HG02970 (cell line): ENCODE measurements at regions not wholly inside any gene's neighbourhood (a gene's known extent, or its start where the extent isn't known, plus 50 kb on each side); places are given as distances from the start of the nearest gene placed in this dataset.
"Not testable (repeated sequence)": the region's sequence is repeated elsewhere in the genome, so short reads cannot be mapped to it uniquely, and the experiment has no call there.

Source experiments
- ATAC-seq: cut with Tn5 transposase; IDR thresholded peaks from one replicate; pipeline ENCODE4 v1.9.1; 2021; ENCODE audit warnings: mild to moderate bottlenecking, moderate library complexity, moderate number of reproducible peaks; ENCODE audit not compliant: unreplicated experiment, low FRiP score

DNA sequence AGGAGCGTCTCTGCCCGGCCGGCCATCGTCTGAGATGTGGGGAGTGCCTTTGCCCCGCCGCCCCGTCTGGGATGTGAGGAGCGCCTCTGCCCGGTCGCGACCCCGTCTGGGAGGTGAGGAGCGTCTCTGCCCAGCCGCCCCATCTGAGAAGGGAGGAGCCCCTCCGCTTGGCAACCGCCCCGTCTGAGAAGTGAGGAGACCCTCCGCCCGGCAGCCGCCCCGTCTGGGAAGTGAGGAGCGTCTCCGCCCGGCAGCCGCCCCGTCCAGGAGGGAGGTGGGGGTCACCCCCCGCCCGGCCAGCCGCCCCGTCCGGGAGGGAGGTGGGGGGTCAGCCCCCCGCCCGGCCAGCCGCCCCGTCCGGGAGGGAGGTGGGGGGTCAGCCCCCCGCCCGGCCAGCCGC is 432.7 kb downstream of the LIG4 start:
- ATAC-seq, result not testable (repeated sequence)

DNA sequence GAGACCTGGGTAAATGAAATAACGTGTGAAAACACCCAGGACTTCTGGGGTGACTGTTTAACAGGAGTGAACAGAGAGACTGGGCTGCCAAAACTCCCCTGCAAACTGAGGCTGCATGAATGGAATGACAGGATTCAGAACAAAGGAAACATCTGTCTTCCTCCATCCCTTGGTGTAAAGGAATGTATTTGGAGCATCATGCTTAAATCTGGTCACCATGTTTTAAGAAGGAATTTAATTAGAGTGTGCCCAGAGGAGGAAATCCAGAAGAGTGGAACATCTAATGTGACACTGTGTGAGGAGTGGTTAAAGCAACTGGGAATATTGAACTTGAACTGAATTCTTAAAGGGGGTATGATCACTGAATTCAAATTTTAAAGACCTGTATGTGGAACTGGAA is 437.2 kb downstream of the LIG4 start:
- no peak for ATAC-seq

DNA sequence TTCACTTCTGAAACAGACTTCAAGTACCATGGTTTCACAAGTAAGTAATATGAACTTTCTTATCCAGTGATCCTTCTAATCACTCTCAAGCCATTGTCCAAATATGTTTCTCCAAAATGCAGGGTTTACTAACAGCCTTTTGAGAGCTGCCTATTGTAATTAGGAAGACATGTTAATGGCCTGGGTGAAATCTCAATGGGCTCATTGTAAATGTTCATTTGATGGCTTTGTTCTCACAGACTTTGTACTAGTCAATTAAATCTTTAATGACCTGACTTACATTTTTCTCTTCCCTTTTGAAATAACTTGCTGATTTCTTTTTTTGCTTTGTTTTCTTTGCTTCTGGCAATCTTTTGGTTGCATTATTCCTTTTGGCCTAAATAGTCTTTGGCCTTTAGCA is 444.8 kb downstream of the LIG4 start:
- ATAC-seq, result no peak

DNA sequence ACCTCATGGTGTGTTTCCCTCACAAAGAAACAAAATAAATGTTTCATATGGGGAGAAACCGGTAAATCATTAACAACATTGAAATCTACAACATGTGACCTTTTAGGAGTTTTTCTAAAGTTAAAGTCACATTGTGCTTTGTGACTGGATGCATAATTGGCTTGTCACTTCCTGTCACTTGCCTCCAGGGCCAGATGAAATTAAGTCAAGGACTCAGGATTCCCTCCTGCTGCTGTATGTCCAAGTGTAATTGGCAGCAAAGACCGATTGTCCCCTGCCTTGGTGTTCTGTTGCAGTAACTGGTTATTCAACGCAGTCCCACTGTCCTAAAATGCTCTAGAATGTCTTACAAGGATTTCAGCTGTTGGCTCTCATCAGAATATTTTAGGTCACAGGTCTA is 448.2 kb downstream of the LIG4 start:
- ATAC-seq, result no peak

DNA sequence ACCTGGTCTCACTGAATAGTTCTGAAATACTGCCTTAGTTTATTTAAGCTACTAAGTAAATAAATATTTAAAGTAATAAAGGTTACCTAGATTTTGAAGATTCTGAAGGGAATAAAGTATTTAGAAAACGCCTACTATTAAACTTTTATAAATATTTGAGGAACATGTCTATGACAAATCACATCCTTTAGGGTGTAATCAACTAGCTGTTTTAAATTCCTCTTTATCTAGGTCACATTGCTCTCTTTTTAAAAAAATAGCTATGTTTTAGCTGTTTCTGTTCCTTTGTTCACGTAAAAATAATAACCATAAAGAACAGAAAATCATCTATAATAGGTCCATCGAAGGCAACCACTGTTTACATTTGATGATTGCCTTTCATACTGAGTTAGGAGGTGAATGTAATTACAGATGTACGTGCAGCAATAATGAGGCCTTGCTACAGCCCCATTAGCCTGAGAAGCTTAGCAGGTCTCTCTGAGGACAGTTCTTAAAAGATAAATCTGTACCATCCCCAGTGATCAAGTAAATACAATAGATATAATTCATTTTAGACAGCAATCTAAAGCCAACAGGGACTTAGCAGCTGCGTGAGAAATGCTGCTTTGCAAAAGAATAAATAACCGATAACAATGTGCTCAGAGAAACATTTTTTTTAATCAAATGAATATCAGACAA is 449.5 kb downstream of the LIG4 start:
- ATAC-seq, result no peak

DNA sequence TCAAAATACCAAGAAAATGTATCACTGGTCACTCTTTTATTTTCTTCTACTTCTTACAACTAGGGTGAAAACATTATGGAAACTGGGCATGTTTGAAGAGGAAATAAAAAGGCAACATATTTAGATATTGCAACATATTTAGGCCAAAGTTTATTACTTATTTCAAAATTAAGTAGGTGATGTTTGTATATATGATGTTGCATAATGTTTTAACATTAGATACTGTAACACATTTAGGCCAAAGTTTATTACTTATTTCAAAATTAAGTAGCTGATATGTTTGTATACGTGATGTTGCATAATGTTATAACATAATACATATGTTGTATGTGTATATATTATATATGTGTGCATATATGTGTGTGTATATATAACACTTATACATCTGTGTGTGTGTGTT is 451.3 kb downstream of the LIG4 start:
- ATAC-seq, result no peak

DNA sequence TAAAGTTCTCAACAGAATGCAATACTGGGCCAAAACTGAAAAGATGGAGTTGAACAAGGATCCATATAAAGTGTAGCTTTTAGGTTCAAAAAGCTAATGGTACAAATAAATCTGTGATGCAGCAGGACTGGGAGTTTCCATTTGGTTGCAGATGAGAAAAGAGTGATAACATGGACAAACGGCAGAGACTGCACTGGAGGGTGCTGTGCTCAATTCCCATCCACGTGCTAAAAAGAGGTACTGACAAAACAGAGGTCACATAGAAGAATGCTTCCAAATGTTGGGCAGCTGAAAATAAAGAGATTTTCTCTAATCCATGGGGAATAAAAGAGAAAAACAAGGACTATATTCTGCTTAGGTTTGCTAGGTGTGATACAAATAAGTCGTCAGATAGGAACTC is 461.6 kb downstream of the LIG4 start:
- no peak for ATAC-seq

DNA sequence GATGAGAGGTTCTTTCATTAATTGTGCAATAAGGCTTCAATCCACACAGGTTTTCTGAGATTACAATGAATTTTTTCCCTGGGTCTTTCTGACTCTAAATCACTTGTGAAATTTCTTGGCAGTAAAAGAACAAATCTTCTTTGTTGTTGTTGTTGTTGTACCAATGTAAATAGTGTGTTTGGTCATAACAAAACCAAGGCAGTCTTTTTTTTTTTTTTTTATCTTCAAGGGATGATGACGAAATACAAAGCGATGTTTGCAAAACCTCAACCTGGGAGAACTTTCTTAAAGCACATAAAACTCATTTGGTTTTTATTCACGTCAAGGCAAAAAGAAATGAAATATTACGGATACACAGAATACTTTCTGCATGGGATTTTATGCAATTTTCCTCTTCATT is 462.0 kb downstream of the LIG4 start:
- no peak for ATAC-seq

DNA sequence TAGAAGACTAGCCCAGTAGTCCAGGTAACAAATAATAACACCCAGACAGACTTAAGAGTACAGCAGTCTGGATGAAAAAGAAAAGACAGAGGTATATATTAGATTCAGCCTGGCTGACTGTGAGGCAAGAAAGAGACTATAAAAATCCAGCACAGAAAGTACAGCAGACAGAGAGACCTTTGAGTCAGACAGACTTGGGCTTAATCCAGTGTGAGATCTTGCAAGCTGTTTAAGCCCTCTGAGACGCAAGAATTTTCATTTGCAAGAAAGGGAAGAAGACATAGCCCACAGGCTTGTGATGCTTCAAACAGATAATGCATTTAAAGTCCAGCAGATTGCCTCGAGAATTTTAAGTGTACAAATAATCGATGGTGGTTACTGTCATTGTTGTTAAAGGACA is 471.4 kb downstream of the LIG4 start:
- no peak for ATAC-seq

DNA sequence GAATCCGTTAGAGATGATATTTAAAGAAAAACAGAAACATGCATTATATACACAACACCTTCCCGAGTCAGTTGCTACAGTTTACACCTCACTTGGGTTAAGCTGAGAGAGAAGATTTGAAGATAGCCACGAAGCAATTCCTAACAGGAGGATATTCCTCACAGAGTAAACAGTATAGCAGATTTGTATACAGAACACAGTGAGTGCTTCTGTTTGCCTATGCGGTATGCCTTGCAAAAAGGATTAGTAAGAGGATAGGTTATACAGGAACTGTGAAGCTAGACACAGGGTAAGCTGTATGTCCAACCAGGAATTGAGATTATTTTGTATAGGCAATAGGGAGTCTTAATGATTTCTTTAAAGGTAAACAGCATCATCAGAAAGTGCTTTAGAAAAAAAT is 471.8 kb downstream of the LIG4 start:
- no peak for ATAC-seq

DNA sequence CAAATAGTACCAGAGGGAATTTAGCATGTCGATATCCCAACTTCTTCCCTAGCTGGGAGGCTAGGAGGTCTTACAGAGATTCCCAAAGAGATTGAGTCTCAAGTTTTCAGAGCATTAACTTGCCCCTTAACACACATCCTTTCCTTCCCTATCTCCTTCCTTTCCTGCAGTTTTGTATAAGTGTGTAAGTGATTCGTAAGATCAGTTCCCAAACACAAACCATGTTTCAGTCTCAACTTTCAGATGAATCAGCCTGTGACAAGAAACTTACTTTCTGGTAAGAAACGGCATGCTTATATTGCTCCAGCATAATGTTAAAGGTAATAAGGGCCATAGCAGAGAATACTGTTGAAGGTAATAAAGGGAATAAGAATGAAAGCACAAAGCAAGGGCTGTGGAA is 472.2 kb downstream of the LIG4 start:
- no peak for ATAC-seq

DNA sequence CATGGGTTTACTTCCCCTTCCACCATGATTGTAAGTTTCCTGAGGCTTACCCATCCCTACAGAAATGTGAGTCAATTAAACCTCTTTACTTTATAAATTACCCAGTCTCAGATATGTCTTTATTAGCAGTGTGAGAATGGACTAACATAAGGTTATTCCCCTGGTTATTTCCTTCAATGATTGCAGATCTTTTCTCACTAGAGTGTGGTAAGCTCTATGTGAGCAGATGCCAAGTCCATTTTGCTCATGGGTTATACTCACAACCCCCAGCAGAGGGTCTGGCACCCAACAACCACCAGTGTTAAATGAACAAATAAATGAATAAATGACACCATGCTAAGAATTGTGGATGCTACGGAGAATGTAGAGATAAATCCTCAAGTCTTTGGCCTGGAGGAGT is 472.8 kb downstream of the LIG4 start:
- no peak for ATAC-seq

DNA sequence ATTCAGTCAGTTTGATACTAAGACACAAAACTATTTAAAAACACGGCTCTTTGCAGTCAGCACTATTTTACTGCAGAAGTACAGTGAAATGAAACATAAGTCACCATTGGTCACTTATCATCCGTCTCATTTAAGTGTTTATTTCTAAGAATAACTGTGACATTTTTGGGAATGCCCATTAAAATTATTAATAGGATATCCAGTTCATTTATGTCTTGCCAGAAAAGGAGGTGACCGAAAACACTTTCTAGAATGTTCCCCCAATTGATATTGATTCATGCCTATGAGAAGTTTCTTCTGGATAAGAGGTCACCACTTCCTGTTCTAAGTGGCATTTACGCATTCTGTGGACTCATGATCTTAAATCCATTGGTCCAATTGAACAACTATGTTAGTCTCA is 477.3 kb downstream of the LIG4 start:
- ATAC-seq, result no peak

DNA sequence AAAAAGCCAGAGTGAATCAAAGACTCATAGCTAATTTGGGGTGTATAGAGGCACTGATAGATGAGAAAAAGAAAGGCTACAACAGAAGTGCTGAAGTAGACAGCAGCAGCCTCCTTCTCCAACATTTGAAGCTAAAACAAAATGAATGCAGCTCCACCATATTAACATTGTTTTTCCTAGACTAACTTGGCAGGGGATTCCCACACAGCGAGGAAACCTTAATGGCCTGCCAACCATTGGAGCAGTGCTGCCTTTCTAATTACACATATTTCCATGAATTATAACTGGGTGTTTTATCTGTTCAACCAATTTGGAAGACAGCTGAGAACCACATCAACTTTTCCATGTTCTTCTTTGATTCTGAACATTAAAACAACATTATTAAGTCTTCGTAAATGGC is 478.6 kb downstream of the LIG4 start:
- no peak for ATAC-seq

DNA sequence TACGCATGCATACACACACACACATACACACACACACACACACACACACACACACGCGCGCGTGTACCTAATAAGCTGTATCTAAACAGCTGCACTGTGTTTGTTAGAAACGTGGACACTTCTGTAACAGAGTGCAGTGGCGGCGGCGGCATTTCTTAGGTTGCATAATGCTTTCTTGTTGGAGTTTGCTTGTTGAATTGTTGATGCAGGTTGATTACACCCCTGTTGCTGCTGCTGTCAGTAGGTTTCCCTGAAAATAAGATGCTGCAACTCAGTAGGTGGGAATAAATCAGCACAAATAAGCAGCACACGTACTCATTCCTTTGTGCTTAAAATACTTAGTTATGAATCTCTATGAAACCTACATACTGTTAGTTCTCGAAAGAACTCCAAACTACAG is 479.2 kb downstream of the LIG4 start:
- ATAC-seq, result no peak

DNA sequence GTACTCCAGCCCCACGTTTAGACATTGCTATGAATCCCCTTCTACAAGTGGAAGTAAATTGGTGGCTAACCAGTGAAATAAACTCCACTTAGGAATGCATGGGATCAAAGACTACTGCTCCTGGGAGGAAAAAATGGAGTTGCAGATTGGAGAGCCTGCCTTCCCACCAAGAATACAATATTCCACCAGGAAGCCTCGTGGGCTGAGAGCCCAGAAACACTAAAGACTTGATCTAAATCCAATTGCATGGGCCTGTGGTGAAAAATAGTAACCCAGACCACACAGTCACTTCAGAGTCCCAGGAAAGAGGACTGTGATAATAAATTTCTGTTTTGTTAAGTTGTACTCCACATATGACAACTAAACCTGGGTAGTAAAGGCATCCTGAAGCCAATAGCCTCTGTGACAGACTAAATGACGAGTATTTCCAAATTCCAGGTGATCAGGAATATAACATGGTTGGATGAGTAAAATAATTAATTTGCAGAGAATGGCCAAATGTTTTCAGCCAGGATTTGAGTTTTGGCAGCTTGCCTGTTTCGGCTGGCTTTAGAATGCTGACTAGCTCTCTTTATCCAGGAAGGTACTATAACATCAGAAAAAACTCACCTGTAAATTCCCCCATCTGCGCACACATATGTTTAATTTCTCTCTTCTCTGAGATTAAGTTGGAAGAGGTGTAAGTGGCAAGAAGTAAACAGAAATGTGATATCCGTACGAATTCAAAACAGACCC is 480.3 kb downstream of the LIG4 start:
- ATAC-seq, result no peak

DNA sequence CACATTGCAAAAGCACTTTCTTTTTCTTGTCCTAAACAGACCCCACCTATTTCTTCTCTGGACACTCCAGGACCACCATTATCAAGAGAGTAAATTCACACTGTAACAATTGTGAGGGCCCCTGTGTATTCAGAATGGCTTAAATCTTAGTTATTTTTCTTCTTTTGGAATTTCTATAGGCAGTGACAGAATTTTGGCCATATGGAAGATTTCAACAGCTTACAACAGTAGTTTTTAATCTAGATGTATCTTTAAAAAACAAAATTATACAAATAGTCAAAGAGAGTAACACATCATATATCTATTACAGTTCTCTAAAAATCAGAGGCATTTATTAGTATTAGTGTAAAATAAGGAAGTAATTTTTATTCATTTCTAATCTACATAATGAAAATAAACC is 482.1 kb downstream of the LIG4 start:
- ATAC-seq, result no peak

DNA sequence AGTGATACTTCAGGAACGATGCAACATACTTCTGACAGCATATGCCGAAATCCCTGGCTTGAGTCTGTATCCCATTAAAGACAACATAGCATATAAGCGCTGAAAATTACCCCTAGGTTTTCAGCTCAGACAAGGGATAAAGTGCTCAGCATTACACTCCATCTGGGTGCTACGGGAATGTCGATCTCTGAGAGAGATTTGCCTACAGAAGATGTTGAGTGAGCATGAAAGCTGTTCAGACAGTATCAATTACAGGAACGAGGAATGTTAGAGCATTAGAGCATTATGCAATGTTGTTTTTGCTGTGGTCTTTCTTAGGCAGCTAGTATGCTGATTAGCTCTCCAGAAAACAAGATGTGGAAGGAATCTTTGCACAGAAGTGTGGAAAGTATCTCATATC is 484.5 kb downstream of the LIG4 start:
- no peak for ATAC-seq

DNA sequence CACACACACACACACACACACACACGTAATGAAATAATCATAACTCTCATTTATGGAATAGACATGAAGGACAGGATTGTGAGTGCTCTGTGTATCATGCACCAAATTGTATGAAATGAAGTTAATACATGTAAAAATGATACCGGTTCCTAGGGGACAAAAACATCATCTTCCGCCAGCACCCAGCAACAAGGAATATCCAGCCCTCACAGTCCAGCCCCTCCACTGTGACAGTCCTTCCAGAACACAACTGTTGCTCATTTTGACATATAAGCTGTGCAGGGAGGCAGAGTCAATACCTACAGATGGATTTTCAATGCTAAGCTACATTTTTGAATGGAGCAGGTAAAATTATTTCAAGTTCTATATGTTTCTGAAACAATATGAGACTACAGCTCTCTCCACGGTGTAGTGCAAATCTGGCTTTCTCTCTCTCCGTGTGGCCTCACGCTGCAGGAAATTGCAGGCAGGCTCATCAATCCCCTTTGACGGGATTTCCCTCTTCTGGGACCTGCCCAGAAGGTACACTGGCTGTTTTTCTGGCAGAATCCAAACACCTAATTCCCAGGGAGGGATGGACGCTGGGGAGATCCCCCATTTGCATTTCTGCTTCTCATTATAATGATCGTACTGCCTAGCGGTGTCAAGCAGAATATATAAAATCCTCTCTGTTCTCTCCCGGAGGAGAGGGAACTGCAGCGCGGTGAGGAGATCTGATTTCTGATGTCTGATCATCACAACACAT is 494.0 kb downstream of the LIG4 start:
- no peak for ATAC-seq

DNA sequence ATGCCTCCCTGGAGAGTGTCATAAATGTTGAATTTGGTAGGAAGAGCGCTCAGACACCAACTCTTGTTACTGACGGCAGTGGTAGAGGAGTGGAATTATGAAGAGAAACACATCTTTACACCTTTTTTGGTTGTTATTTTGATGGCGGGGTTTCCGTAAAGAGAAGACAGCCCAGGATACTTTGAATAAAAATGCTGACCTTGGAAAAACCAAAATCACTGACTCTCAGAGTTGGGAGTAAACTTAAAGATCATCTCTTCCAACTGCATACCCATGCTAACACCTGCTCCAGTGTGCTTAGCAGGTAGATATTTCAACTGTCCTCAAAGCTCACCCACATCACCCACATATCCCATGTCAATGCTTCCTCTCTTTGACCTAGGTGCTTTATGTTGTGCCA is 498.6 kb downstream of the LIG4 start:
- ATAC-seq, result no peak

DNA sequence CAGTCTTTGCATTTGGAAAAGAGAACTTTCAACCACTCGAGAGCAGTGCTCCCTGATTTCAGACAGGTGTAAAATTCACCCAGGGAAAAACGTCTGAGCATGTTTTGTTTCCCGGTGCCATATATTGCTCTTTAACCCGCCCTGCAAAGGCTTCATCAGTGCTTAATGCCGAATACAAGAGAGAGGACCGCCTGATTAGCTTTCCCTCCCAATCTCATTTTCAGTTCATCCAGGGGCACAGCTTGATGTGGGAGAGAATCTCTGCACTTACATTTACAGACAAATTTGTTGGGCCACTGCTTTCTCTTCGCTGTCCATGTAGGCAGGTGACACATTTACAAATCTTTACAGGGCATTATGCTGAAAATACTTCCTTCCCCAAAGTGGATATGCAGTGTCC is 499.1 kb downstream of the LIG4 start:
- no peak for ATAC-seq

DNA sequence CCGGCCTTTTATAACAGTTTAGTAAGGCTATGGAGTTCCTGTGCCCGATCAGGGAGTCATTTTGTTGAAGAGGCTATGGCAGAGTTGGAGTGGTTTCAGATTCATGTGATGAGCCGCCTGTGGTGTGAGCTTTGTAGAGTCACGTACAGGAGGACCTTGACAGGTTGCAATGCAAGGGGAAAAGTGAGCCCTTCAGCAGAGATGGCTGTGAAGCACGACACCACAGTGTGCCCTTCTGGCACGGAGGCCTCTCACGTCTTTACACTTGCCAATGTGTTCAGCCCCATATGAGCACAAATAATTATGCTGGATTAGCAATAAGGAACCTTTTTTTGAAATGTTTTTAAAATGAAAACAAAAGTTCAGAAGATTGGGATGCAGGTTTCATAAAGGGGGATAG is 499.8 kb downstream of the LIG4 start:
- no peak for ATAC-seq
